Left cardiac atrium (tissue), 4 donors: ENCODE measurements at regions not wholly inside any gene's neighbourhood (a gene's known extent, or its start where the extent isn't known, plus 50 kb on each side); places are given as distances from the start of the nearest gene placed in this dataset.

Experiments
- ATAC-seq, 2 donors: fragments of 200-7000 bp; cut with Tn5 transposase; one replicate each; pipeline ENCODE4 v1.9.1; 2020; ENCODE audit warnings: mild to moderate bottlenecking in 2 of 2, moderate library complexity in 2 of 2
- DNase-seq: peaks from one replicate; pipeline ENCODE4 v3.0.0-alpha.2; 2020
- intact Hi-C, 2 donors: fragments of 100-400 bp; cut with DNase I; formaldehyde crosslinking; loops; one replicate each; pipeline versions ENCODE4 v1.14.1 to v1.15.1; 2022 to 2023
- donor health status: DM: no; HTN: yes; CAD: no.
- donor health status: DM: no; HTN: yes; CAD: no; lungs with severe emphysema.
- donor health status: DM: yes; HTN: yes; CAD: no.
- donor health status: Dilated cardiomyopathy.

DNA sequence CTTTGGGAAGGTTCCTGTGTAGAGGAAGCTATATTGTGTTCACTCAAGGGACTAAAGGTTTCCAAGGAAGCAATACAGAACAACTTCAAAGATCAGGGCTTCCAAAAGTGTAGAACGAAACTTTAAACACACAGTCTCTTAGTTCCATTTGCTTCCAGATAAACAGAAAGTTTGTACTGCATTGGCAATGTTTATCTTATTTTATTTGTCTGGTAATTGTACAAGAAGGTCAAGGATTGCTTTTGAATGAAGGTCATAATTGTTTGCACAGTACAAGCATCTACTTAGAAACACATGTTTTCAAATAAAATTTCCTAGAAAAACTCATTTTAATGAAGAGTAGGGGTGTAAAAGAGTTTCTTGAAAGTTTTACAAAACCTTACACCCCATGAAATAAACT lies 712.7 kb upstream of the SGCG start:
- intact Hi-C loops = no loop called here
- ATAC-seq (no peak), DNase-seq (no peak)

DNA sequence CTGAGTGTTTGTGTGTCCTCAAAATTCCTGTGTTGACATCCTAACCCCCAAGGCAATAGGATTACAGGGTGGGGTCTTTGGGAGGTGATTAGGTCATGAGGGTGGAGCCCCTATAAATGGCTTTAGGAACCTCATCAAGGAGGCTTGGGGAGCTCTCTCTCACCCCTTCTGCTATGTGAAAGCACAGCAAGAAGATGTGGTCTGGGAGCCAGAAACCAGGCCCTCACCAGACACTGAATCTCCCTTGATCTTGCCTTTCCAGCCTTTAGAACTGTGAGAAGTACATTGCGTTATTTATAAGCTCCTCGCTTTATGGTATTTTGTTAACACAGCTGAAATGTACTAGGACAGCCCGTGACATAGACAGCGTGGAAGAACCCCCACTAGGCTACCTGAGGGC lies 712.0 kb upstream of the SGCG start:
- DNase-seq (no peak), ATAC-seq (no peak)
- intact Hi-C loops = no loop called here

GRCh38 chr13:22469452-22469851 lies 711.3 kb upstream of the SGCG start:
- ATAC-seq = no peak
- no peak for DNase-seq
- intact Hi-C loops = no loop called here

GRCh38 chr13:22470075-22470474 lies 710.7 kb upstream of the SGCG start:
- no peak for ATAC-seq
- intact Hi-C loops = no loop called here

DNA sequence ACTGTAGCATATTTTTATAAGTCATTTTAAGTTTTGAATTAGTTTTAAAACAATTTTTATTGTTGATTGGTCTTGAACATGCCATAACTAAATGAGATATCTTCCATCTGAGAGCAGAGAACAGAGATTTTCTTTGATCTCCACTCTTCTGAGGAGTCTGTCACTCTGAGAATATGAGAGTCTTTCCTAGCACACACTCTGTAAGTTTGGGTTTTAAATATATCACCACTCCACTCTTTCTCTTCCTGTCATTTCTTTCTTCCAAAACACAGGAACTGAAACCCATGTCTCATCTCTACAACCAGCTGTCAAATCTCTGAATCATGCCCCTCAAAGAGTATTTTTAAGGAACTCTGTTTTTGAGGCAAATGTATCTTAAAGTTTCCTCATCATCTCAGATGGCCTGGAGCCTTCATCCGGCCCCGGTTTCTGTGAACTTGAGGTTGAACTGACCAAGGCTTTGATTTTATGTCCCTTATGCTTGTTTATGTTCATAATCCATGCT lies 698.2 kb upstream of the SGCG start:
- DNase-seq (no peak), ATAC-seq (no peak)
- intact Hi-C loops = no loop called here

More at GRCh38 chr13:22470075-22470474, 710.7 kb upstream of the SGCG start:
- DNase-seq = no peak

- DNase-seq = no peak
- ATAC-seq = no peak
- intact Hi-C loops = no loop called here
These were observed 697.5 kb upstream of the SGCG start for GRCh38 chr13:22483276-22483675.

DNA sequence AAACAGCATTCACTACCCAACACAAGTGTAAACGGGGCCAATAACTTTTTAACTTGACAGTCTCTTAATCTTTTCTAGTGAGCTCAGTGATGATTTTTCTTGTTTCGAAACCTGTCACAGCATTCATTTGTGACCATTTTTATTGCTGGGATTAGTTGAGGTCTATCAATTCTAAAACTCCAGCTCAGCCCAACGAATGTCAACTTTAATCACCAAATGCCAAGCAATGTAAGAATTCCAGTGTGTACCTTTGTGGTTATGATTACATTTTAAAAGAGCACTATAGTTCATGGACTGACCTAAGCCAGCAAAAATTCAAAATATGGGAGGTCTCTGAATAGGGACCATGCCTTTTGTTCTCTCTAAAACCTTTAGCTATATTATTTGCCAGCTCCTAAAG lies 694.3 kb upstream of the SGCG start:
- DNase-seq = no peak
- intact Hi-C loops = no loop called here

DNA sequence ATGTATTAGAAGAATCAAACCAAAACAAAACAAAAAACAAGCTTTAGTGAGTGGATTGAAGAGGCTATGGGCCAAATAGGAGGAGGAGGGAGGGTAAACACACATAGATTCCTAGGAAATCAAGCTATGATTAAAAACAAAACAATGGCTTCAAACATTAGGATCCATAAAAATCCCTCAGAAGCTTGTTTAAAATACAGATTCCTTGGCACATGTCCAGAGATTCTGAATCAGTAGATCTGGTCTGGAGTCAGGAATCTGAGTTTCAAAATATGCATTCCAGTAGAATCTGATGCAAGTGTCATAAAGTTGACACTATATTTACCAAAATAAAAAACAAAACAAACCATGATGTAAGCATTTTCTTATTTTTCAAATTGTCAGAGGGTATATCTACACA lies 692.8 kb upstream of the SGCG start:
- ATAC-seq (no peak), DNase-seq (no peak)
- intact Hi-C loops = no loop called here

More for the DNA sequence above, 694.3 kb upstream of the SGCG start:
- ATAC-seq = no peak

DNA sequence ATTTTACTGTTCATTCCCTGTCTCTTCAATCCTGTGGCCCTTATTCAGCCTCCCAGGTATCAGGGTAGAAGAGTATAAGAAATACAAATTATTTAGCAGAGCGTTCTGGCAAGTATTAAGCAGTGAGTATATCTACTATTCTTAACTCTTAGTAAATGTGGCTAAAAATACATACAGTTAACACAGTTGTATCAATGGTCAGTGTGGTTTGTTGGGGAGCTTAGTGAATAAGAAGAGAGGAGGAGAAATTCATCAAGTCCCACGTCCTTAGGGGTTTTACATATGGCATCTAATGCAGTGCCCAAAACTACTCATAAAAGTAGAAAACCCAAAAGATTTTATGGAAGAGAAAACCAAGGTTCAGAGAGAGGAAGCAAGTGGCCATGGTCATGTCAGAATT lies 691.0 kb upstream of the SGCG start:
- ATAC-seq (no peak), DNase-seq (no peak)
- intact Hi-C loops = no loop called here

GRCh38 chr13:22495819-22496218 lies 685.0 kb upstream of the SGCG start:
- ATAC-seq = no peak
- DNase-seq = no peak
- intact Hi-C loops = no loop called here

- intact Hi-C loops = no loop called here
- ATAC-seq (no peak), DNase-seq (no peak)
These were observed 683.8 kb upstream of the SGCG start for GRCh38 chr13:22496803-22497508.

DNA sequence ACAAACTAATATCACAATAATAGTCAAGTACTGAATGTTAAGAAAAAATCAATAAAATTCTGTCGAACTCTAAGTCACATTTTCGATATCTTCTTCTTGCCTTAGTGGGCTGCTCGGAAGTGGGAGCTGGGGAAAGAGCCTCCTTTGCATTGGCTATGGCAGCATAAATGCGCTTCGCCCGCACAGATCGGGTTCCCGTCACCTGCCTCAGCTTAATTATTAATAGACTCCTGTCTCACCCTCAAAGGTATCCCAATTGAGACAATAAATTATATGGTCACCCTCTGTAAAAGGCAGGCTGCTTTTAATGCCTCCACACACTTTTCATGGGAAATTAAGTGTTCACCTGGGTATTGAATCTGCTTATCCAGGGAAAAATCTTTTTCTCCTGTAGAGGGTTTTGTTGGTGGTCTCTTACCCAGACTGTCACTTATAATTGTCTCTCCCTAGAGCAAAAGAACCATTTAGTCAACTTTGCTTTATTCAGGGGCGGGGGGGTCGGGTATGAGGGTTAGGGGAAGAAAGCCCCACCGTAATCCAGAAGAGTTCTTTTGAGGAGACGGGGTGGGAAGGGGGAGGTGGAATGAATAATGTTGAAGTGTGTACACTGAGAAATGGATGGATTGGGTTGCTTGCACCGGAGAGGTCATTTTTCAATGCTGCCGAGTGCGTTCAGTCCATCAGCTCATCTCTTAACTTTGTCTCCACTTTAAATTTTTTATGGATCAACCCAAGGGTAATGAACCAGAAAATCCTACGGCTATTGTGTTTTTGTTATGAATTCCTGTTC lies 682.6 kb upstream of the SGCG start:
- DNase-seq = no peak
- intact Hi-C loops = no loop called here
- no peak for ATAC-seq

DNA sequence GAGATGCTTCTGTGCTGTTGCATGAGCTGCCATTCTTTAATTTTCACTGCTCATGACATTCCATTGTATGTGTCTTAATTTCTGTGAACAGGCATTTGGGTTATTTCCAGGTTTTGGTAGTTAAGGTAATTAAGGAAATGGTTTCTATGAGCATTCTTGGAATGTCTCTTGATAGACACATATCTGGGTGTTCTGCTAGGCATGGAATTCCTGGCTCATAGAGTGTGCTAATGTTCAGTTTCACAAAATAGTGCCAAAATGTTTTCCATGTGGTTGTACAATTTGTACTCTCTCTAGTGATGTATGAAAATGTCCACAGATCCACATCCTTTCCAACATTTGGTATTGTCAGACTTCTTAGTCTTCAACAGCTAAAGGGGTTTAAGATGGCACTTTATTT lies 680.9 kb upstream of the SGCG start:
- no peak for DNase-seq
- peak in 1 of 2 donors; percentile 62 for ATAC-seq
- intact Hi-C loops = no loop called here

- intact Hi-C loops = no loop called here
- ATAC-seq (peak; percentile 19 to 68), DNase-seq (no peak)
These were observed 675.3 kb upstream of the SGCG start for GRCh38 chr13:22505489-22505888.

DNA sequence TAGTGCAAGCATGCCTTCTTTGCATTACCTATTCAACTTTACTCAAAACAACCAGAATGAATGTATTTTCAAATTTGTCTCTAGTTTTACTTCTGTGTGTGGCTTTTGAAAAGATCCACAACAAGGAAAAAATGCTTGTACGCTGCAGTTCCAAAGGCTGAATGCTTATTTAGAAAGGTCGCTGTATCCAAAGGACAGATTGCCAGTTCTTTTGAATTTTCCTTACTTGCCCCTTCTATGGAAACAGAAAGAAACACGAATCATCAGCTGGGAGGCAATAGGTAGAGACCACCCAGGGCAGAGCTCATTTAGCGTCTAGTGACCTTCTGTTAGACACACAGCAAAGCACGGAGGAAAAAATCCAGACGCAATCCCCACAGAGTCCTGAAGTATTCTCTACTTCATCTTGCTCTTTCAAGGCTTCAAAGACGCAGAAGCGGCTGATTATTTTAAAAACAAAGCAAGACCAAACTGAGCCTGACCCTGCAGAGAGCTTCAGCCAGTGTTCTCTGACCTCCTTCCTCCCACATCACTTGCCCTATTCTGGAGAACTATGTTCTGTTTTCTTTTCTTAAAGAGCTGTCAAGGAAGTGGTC lies 674.6 kb upstream of the SGCG start:
- intact Hi-C loops = no loop called here
- DNase-seq (no peak), ATAC-seq (no peak)

GRCh38 chr13:22517544-22517943 lies 663.2 kb upstream of the SGCG start:
- ATAC-seq = no peak
- DNase-seq = no peak
- intact Hi-C loops = no loop called here

DNA sequence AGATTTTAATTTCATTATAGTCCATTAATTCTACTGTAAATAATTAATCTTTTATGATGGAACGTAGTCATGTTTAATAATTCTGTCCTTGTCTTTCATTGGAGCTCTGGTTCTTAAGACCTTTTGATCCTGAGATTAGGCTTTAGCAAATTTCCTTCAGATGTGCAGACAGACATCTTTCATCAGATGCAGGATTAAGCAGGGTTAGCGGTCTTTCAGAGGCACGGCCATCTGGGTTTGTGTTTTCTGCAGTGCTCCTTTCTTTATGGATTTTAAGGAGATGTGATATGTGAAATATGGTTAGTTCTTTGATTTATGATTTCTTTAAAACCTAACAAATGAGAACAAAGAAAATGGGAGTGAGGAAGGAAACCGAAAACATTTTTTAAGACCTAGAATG lies 643.9 kb upstream of the SGCG start:
- intact Hi-C loops = no loop called here
- ATAC-seq (no peak), DNase-seq (no peak)

DNA sequence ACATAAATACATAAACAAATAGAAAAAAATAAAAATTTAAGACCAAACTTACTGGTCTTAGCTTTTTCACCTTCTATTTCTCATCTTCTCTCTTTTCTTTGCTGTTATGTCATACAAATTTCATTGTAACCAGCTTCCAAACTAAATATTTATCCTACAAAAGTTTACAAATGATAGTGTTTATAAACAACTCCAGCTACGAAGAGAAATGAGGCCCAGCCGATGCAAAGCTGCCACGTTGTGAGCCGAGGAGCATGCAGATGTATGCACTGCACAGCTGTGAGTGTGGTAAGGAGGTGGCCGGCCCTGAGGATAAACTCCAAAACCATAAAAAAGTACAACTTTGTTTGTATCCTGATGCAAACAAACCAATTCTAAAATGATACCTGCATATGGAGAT lies 642.4 kb upstream of the SGCG start:
- DNase-seq = no peak
- no peak for ATAC-seq
- intact Hi-C loops = no loop called here

DNA sequence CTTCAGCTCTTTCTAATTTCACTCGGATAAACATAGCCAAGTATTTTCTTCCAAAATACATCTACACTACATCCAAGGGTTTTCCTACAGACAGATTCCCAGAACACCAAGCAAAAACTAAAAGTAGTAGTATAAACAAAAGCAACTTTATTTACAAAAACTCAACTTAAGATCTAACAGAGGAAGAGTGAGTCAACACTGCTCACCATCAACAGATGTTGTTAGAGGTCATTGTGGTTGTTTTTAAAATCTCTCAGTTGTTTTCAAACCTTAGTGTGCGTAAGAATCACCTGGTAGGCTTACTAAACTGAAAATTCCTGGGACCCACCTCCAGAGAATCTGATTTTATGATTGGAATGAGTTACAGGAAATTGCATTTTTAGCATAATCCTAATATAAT lies 631.7 kb upstream of the SGCG start:
- DNase-seq (no peak), ATAC-seq (no peak)
- intact Hi-C loops = no loop called here

DNA sequence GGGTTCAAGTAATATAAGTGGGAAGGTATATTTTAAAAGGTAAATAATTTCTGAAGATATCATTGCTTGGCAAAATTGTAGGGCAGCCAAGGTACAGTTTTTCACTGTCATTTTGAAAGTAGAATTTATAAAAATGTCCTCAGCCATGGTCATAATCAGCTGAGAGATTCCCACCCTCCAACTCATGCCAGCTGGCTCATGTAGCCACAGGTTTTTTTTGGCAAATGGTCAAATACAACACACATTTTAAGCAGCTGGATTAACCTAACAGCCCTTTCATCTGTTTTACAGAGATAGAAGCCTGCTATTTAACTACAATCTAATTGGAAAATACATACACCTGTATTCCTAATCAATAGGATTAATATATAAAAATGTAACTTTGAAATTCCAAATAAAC lies 619.2 kb upstream of the SGCG start:
- intact Hi-C loops = no loop called here
- DNase-seq (no peak), ATAC-seq (no peak)
